ENCODE measurements at regions not wholly inside any gene's neighbourhood (a gene's known extent, or its start where the extent isn't known, plus 50 kb on each side); places are given as distances from the start of the nearest gene placed in this dataset.

GRCh38 chr16:26889740-26890139, 177.0 kb upstream of the C16orf82 start:
- DNase-seq = no peak

- no peak for DNase-seq
Observed at GRCh38 chr16:26898200-26898599, 168.5 kb upstream of the C16orf82 start.

GRCh38 chr16:26901196-26901861, 165.4 kb upstream of the C16orf82 start:
- DNase-seq = no peak

- DNase-seq = no peak
Observed at GRCh38 chr16:26901983-26902382, 164.7 kb upstream of the C16orf82 start.

- no peak for DNase-seq
Observed at GRCh38 chr16:26905336-26905735, 161.4 kb upstream of the C16orf82 start.

GRCh38 chr16:26909623-26910022, 157.1 kb upstream of the C16orf82 start:
- no peak for DNase-seq

GRCh38 chr16:26911436-26911835, 155.3 kb upstream of the C16orf82 start:
- DNase-seq = no peak

GRCh38 chr16:26913851-26914250, 152.9 kb upstream of the C16orf82 start:
- no peak for DNase-seq

GRCh38 chr16:26930786-26931581, 135.7 kb upstream of the C16orf82 start:
- no peak for DNase-seq

- DNase-seq = no peak
Observed at GRCh38 chr16:26950636-26951035, 116.1 kb upstream of the C16orf82 start.

GRCh38 chr16:26951950-26952349, 114.8 kb upstream of the C16orf82 start:
- peak; percentile 17 for DNase-seq

GRCh38 chr16:26952411-26952810, 114.3 kb upstream of the C16orf82 start:
- no peak for DNase-seq

- DNase-seq = no peak
Observed at GRCh38 chr16:26957283-26957859, 109.4 kb upstream of the C16orf82 start.

GRCh38 chr16:26959416-26960009, 107.2 kb upstream of the C16orf82 start:
- DNase-seq = no peak

GRCh38 chr16:26961459-26961858, 105.3 kb upstream of the C16orf82 start:
- DNase-seq = no peak

- no peak for DNase-seq
Observed at GRCh38 chr16:26963109-26963508, 103.6 kb upstream of the C16orf82 start.

- no peak for DNase-seq
Observed at GRCh38 chr16:26969589-26970231, 97.0 kb upstream of the C16orf82 start.

GRCh38 chr16:26970292-26970691, 96.4 kb upstream of the C16orf82 start:
- DNase-seq = no peak

- DNase-seq = no peak
Observed at GRCh38 chr16:26976873-26977272, 89.9 kb upstream of the C16orf82 start.

- DNase-seq = no peak
Observed at GRCh38 chr16:26981266-26981938, 85.3 kb upstream of the C16orf82 start.

- no peak for DNase-seq
Observed at GRCh38 chr16:26982422-26982821, 84.3 kb upstream of the C16orf82 start.

- no peak for DNase-seq
Observed at GRCh38 chr16:26983426-26983825, 83.3 kb upstream of the C16orf82 start.

Measured in renal pelvis (tissue), 1 donor.